Stimulated activated CD4-positive, alpha-beta T cell treated with anti-CD3 and anti-CD28 coated beads, Interleukin-15, amount 100 ng/mL, for 48 hours (primary cell): ENCODE measurements at regions not wholly inside any gene's neighbourhood (a gene's known extent, or its start where the extent isn't known, plus 50 kb on each side); places are given as distances from the start of the nearest gene placed in this dataset.
"Not testable (repeated sequence)": the region's sequence is repeated elsewhere in the genome, so short reads cannot be mapped to it uniquely, and the experiment has no call there.

Source experiments
- DNase-seq, 2 donors: peaks; one replicate each; pipeline ENCODE4 v3.0.0-alpha.2; 2020; ENCODE audit warnings: low read depth in 2 of 2

GRCh38 chr1:163472651-163473248 lies 151.0 kb downstream of the NUF2 start:
- DNase-seq, result no peak

DNA sequence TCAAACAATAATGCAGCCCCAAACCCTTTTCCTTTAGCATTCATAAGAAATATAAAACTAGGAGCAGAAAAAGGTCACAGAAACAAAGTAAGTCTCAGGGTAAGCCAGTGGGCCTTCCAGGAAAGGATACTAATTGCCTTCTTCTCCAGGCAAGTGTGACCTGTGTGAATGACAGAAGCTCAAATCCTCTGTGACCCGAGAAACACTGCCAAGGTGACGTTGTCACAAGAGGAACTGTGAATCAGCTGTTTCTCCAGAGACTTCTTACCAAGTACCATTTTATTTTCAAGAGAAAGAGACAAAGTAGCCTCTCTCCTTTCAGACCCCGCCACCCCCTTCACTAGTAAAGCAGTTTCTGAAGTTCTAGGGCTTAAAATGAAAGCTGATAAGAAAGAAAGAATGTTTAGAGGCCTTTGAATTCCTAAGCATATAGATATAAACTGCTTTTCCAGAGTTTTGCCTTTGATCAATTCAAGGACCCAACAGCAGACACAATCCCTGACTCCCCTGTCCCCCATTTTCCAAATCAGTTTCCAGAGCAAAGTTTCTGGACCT lies 155.6 kb downstream of the NUF2 start:
- DNase-seq, result no peak

DNA sequence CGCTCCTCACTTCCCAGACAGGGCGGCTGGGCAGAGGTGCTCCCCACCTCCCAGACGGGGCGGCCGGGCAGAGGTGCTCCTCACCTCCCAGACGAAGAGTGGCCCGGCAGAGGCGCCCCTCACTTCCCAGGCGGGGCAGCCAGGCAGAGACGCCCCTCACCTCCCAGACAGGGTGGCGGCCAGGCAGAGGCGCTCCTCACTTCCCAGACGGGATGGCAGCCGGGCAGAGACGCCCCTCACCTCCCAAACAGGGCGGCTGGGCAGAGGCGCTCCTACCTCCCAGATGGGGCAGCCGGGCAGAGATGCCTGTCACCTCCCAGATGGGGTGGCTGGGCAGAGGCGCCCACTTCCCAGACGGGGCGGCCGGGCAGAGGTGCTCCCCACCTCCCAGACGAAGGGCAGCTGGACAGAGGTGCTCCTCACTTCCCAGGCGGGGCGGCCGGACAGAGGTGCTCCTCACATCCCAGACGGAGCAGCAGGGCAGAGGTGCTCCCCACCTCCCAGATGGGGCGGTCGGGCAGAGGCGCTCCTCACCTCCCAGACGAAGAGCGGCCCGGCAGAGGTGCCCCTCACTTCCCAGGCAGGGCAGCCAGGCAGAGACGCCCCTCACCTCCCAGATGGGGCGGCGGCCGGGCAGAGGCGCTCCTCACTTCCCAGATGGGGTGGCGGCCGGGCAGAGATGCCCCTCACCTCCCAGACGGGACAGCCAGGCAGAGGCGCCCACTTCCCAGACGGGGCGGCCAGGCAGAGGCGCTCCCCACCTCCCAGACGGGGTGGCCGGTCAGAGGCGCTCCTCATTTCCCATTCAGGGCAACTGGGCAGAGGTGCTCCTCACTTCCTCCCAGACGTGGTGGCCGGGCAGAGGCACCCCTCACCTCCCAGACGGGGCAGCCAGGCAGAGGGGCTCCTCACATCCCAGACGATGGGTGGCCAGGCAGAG lies 176.9 kb downstream of the NUF2 start:
- DNase-seq, result not testable (repeated sequence)

- no peak for DNase-seq
Measured at GRCh38 chr1:163504331-163504978, 182.7 kb downstream of the NUF2 start.

GRCh38 chr1:163509114-163509513 lies 187.4 kb downstream of the NUF2 start:
- no peak for DNase-seq

DNA sequence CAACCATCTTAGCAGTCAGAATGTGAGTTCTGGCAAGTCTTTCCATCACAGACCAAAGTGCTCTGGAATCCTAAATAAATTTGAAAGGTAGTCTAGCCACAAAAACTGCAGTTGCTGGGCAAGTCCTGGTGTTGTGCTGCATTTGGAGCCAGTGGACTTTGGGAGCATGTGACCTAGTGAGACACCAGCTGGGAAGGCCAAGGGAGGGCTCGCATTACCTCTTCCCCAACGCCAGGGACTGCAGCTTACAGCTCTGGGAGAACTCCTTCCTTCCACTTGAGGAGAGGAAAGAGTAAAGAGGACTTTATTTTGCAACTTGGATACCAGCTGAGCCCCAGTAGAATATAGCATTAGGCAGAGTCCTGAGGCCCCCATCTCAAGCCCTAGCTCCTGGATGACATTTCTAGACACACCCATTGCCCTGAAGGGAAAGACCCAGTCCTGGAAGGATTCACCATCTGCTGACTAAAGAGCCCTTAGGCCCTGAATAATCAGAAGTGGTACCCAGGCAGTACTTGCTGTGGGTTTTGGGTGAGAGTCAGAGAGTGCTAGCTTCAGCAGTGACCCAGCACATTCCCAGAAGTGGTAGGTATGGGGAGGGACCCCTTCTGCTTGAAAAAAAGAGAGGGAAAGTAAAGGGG lies 190.7 kb downstream of the NUF2 start:
- no peak for DNase-seq

- no peak for DNase-seq
Measured at GRCh38 chr1:163523375-163524029, 201.7 kb downstream of the NUF2 start.

DNA sequence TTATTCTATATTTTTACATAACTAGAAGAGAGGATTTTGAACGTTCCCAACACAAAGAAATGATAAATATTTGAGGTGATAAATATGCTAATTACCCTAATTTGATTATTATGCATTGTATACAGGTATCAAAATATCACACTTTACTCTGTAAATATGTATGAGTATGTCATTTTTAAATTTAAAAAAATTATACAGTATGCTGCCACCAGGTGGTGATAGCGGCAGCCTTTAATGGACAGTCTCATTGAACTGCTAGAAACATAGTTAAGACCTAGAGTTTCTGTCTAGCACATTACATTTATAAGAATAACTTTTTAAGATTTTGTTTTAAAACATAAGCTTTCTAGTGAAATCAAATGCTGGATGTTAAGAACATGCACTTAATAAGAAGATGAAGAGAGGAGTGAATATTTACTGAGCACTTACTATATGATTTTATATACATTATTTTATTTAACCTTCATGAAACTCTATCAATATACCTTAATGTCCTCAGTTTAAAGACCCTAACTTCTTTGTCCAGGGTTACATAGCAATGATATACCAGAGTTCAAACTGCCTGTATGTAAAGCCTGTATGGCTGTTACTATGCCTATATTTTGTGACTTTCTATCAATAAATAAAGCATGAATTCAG lies 207.1 kb downstream of the NUF2 start:
- DNase-seq, result no peak

- DNase-seq, result no peak
Measured at GRCh38 chr1:163531345-163531744, 209.6 kb downstream of the NUF2 start.

- DNase-seq, result no peak
Measured at GRCh38 chr1:163535401-163535800, 213.6 kb downstream of the NUF2 start.

- no peak for DNase-seq
Measured at GRCh38 chr1:163535807-163536206, 214.1 kb downstream of the NUF2 start.

DNA sequence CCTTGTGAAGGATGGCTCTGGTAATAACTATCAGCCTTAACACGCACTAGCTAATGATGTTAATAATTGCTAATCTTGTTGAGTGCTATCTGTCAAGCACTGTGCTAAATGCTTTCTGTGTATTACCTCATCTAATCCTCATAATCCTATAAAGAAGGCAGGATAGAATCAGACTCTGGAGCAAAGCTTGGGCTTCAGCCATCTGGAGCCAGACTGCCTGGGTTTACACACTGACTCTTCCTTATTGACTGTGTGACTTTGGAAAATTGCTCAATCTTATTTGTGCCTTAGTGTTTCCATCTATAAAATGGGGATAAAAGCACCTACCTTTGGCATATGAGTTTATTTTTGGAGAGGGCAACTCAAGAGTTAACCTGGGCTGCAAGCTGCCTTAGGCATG lies 216.1 kb downstream of the NUF2 start:
- DNase-seq, result no peak

- no peak for DNase-seq
Measured at GRCh38 chr1:163538667-163539066, 216.9 kb downstream of the NUF2 start.

- DNase-seq, result no peak
Measured at GRCh38 chr1:163540727-163541126, 219.0 kb downstream of the NUF2 start.

DNA sequence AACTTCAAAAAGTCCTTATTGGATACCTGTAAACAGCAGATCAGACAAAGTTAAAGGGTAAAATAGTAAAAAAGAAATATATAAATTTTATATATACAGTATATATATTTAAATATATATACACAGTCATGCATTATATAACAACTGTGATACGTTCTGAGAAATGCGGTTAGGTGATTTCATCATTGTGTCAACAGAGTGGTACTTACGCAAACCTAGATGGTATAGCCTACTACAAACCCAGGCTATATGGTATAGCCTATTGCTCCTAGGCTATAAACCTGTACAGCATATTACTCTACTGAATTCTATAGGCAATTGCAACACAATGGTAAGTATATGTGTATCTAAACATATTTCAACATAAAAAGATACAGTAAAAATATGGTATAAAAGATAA lies 222.7 kb downstream of the NUF2 start:
- no peak for DNase-seq

GRCh38 chr1:163558162-163558561 lies 236.4 kb downstream of the NUF2 start:
- DNase-seq, result no peak

DNA sequence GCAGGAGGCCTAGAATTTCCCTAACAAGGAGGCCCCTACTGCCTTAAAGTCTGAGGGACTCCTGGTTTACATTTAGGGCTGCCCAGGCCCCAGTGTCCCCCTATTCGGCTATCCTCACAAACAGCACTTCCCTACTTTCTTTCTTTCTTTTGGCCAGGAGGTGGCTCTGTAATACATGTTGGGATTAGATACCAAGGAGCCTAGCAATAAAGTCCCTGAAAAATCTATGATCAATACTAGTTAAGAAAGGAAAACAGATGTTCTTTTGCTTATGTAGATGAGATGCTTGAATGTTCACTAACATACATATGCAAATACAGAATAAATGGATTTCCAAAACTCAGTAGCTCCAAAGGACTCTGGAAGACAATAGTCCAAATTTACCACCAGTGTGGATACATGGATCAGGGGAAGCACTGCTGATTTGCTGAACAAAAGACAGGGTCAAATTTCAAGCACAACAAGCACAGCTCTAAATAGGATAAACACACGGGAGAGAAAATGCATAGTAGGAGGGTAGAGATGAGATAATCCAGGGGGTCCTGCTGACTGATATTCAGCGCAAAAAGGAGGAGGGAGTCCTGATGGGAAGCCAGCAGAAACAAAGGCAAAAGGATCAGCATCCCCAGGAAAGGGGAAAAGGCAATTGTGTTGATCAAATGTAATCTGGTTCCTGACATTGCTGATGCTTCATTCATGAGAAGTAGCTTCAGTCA lies 240.0 kb downstream of the NUF2 start:
- DNase-seq, result no peak

DNA sequence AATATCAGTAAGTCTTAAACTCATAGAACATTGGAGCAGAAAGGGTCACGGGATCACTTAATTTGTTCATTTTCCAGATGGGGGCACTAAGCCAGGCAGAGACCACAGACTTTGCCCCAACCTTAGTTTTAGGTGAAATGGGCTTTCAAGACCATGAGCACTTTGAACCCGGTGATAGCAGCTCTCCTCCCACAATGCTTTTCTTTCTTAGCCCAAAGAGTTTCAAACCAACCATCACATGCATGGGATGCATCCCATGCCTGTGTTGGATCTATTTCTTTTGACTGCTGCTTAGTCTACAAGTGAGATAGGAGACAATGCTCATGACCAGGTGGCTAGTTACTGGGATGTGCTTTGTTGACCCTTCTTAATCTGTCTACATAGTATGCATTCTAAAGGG lies 240.6 kb downstream of the NUF2 start:
- no peak for DNase-seq

GRCh38 chr1:163565166-163565565 lies 243.4 kb downstream of the NUF2 start:
- DNase-seq, result no peak

- no peak for DNase-seq
Measured at GRCh38 chr1:163570071-163570470, 248.3 kb downstream of the NUF2 start.
